B cell (primary cell): ENCODE measurements at regions not wholly inside any gene's neighbourhood (a gene's known extent, or its start where the extent isn't known, plus 50 kb on each side); places are given as distances from the start of the nearest gene placed in this dataset.

Experiments
- ATAC-seq: fragments of 200-7000 bp; cut with Tn5 transposase; one replicate; pipeline ENCODE4 v1.10.0; 2021; ENCODE audit warnings: low read depth, mild to moderate bottlenecking, moderate number of reproducible peaks, moderate library complexity
- CTCF ChIA-PET: fragments of 350-600 bp; sonication (Branson Sonifier 250); formaldehyde crosslinking; loops from one replicate; lab custom pipeline; 2021; ENCODE audit warnings: antibody characterized with exemption, inconsistent platforms; lab: Charles Lee
- POLR2A ChIA-PET: fragments of 350-600 bp; sonication (Branson Sonifier 250); formaldehyde crosslinking; loops from one replicate; lab custom pipeline; 2021; ENCODE audit warnings: antibody characterized with exemption; lab: Charles Lee
- DNase-seq: peaks from one replicate; pipeline ENCODE4 v3.0.0; 2013
- H2AFZ ChIP-seq: 2 replicates; pipeline ENCODE4 v1.6.1; 2012; ENCODE audit warnings: mild to moderate bottlenecking, low read depth, low read length; ENCODE audit not compliant: insufficient read depth, poor library complexity, severe bottlenecking
- H3K27ac ChIP-seq, 2 donors: 1 replicate in 1 of 2; 2 replicates in 1 of 2; pipeline ENCODE4 v1.5.1; 2012 to 2013; ENCODE audit warnings: low read length in 2 of 2, mild to moderate bottlenecking in 2 of 2, moderate library complexity in 1 of 2
- H3K27me3 ChIP-seq, 4 experiments: fragments of 200-600 bp in 1 of 4; sonication (generic) in 1 of 4; replicated peaks in 1 of 4; 1 replicate in 2 of 4; 2 replicates in 2 of 4; pipeline versions ENCODE4 v1.6.1 to v1.7.0; 2013 to 2016; ENCODE audit warnings: low read length in 3 of 4, mild to moderate bottlenecking in 2 of 4, mixed read lengths in 1 of 4, moderate library complexity in 1 of 4; ENCODE audit not compliant: insufficient read depth in 4 of 4, control insufficient read depth in 3 of 4; ENCODE audit errors: control extremely low read depth in 1 of 4
- H3K36me3 ChIP-seq, 2 experiments: replicated peaks in 1 of 2; 1 replicate in 1 of 2; 2 replicates in 1 of 2; pipeline versions ENCODE4 v1.6.1 to v1.7.1; 2013; ENCODE audit warnings: low read length in 1 of 2; ENCODE audit not compliant: insufficient read depth in 2 of 2, control insufficient read depth in 1 of 2; ENCODE audit errors: control extremely low read depth in 1 of 2, extremely low read depth in 1 of 2
- H3K4me1 ChIP-seq, 2 donors: fragments of 200-600 bp in 1 of 2; sonication (generic) in 1 of 2; 1 replicate in 1 of 2; 2 replicates in 1 of 2; pipeline versions ENCODE4 v1.5.1 to v1.6.1; 2013 to 2017; ENCODE audit warnings: low read length in 2 of 2; ENCODE audit not compliant: control insufficient read depth in 2 of 2, insufficient read depth in 2 of 2
- H3K4me2 ChIP-seq: replicated peaks from 2 replicates; pipeline ENCODE3; 2012; ENCODE audit warnings: mild to moderate bottlenecking, low read depth, low read length; ENCODE audit not compliant: poor library complexity, severe bottlenecking
- H3K4me3 ChIP-seq, 5 experiments: fragments of 200-600 bp in 1 of 5; sonication (generic) in 1 of 5; 1 replicate in 3 of 5; 2 replicates in 2 of 5; pipeline versions ENCODE4 v1.5.1 to v1.7.0; 2011 to 2016; ENCODE audit warnings: low read length in 4 of 5, mild to moderate bottlenecking in 4 of 5, low read depth in 2 of 5, control low read depth in 1 of 5, moderate library complexity in 1 of 5; ENCODE audit not compliant: insufficient read depth in 1 of 5; ENCODE audit errors: control extremely low read depth in 1 of 5, extremely low read depth in 1 of 5
- H3K79me2 ChIP-seq: fragments of 200-600 bp; sonication (generic); one replicate; pipeline ENCODE4 v1.6.0; 2016; ENCODE audit warnings: low read length; ENCODE audit not compliant: control insufficient read depth, insufficient read depth
- H3K9ac ChIP-seq: fragments of 200-600 bp; sonication (generic); 2 replicates; pipeline ENCODE4 v1.6.1; 2017; ENCODE audit warnings: mild to moderate bottlenecking, low read length, moderate library complexity
- H3K9me3 ChIP-seq, 3 donors: one replicate each; pipeline versions ENCODE4 v1.6.1 to v1.7.1; 2013; ENCODE audit warnings: low read length in 2 of 3; ENCODE audit not compliant: control insufficient read depth in 2 of 3, insufficient read depth in 1 of 3; ENCODE audit errors: control extremely low read depth in 1 of 3
- H4K20me1 ChIP-seq: 2 replicates; pipeline ENCODE4 v1.6.0; 2012; ENCODE audit warnings: mild to moderate bottlenecking, low read length; ENCODE audit not compliant: insufficient read depth, control insufficient read depth, poor library complexity, severe bottlenecking
- H3K27ac Mint-ChIP-seq: one replicate; pipeline ENCODE4 v1.8.0; 2021; ENCODE audit warnings: mixed read lengths
- H3K27me3 Mint-ChIP-seq: one replicate; pipeline ENCODE4 v1.8.0; 2021; ENCODE audit warnings: mixed read lengths
- H3K4me1 Mint-ChIP-seq: one replicate; pipeline ENCODE4 v1.8.0; 2021; ENCODE audit warnings: mixed read lengths
- H3K4me3 Mint-ChIP-seq: one replicate; pipeline ENCODE4 v1.8.0; 2021; ENCODE audit warnings: mixed read lengths
- H3K9me3 Mint-ChIP-seq: one replicate; pipeline ENCODE4 v1.8.0; 2022; ENCODE audit warnings: mixed read lengths; ENCODE audit not compliant: insufficient read depth
- EZH2 ChIP-seq: IDR thresholded peaks from 2 replicates; pipeline ENCODE4 v1.6.1; 2012; ENCODE audit warnings: borderline replicate concordance, low read depth, mild to moderate bottlenecking, moderate library complexity, low read length; ENCODE audit not compliant: insufficient read depth, poor library complexity, severe bottlenecking
- WGBS: methylation state at CpG from one replicate; pipeline ENCODE4 v1.1.5; 2013; ENCODE audit warnings: missing lambda C conversion rate; ENCODE audit not compliant: insufficient coverage; 5-methylcytosine and 5-hydroxymethylcytosine counted together
- intact Hi-C: fragments of 100-400 bp; cut with micrococcal nuclease; formaldehyde crosslinking; loops from one replicate; pipeline ENCODE4 v1.10.0; 2022
- TF ChIP-seq, protein P1 (sequence below): fragments of 200-600 bp; IDR thresholded peaks from one replicate; pipeline ENCODE4 v1.8.0; 2022; ENCODE audit warnings: antibody characterized with exemption, mild to moderate bottlenecking

DNA sequence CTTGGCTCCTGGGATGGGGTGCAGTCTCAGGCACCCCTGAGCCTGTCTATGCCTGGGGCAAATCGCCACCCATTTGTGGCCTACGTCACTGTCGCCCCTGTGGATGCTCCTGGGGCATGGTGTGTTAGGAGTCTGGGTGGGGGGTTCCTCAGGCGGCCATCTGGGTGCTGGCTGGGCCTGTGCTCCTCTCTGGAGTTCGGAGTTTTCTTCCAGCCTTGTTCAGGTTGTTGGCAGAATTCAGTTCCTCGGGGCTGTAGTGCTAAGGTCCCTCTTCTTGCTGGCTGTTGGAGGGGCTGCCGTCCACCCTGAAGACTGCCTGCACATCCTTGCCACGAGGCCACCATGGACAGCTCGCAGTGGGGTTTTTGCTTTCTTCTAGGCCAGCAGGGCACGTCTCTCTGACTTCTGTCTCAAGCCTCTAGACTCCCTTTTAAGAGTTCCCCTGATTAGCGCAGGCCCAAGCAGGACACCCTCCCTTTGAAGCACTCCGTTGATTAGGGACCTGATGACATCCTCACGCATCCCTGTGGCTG lies 86.7 kb upstream of the C1orf174 start:
- DNase-seq (no peak), ATAC-seq (no peak)
- Mint-ChIP-seq H3K4me1 (peaks cover 7% of the 10 kb centered on the region), H3K27ac (no peak overlapping the region), H3K27me3 (peaks cover 6% of the 10 kb centered on the region), H3K9me3 (peaks cover 4% of the 10 kb centered on the region), H3K4me3 (no peak overlapping the region)
- Histone ChIP-seq H3K27ac (no peak overlapping the region), H3K79me2 (no peaks in the 10 kb centered on the region), H3K4me3 (no peak overlapping the region), H4K20me1 (no peaks in the 10 kb centered on the region), H3K9ac (no peak overlapping the region), H3K4me2 (no peak overlapping the region), H3K36me3 (no peaks in the 10 kb centered on the region), H3K27me3 (peaks cover 0 to 6% (median 0%) of the 10 kb centered on the region in 4 experiments), H3K4me1 (no peaks in the 10 kb centered on the region), H2AFZ (no peak overlapping the region), H3K9me3 (peaks cover 0 to 6% (median 0%) of the 10 kb centered on the region in 3 donors)
- TF ChIP-seq EZH2, result no peak
- TF ChIP-seq, protein P1, sequence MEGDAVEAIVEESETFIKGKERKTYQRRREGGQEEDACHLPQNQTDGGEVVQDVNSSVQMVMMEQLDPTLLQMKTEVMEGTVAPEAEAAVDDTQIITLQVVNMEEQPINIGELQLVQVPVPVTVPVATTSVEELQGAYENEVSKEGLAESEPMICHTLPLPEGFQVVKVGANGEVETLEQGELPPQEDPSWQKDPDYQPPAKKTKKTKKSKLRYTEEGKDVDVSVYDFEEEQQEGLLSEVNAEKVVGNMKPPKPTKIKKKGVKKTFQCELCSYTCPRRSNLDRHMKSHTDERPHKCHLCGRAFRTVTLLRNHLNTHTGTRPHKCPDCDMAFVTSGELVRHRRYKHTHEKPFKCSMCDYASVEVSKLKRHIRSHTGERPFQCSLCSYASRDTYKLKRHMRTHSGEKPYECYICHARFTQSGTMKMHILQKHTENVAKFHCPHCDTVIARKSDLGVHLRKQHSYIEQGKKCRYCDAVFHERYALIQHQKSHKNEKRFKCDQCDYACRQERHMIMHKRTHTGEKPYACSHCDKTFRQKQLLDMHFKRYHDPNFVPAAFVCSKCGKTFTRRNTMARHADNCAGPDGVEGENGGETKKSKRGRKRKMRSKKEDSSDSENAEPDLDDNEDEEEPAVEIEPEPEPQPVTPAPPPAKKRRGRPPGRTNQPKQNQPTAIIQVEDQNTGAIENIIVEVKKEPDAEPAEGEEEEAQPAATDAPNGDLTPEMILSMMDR, result no peak
- 85% methylated on average over 13 of the region's 13 CpGs for WGBS
- POLR2A ChIA-PET, result no interaction called here
- CTCF ChIA-PET, result no interaction called here
- intact Hi-C loops, result no loop called here

DNA sequence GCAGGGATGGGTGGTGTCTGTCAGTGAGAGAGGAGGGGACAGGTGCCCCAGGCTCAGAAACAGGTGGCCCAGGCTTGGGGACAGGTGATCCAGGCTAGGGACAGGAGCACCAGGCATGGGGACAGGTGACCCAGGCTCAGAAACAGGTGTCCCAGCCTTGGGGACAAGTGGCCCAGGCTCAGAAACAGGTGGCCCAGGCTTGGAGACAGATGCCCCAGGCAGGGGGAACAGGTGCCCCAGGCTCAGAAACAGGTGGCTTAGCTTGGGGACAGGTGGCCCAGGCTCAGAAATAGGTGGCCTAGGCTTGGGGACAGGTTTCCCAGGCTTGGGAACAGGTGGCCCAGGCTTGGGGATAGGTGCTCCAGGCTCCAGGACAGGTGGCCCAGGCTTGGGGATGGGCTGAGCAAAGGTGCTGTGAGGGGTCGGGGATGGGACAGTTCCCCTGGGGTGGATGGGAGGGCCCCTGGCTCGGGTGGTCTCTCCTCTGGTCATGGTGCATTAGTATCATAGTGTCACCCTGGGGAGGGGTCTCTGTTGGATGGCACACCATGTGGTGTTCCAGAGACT lies 87.7 kb upstream of the C1orf174 start:
- no peak overlapping the region for H3K27ac Mint-ChIP-seq
- peaks cover 0 to 7% (median 0%) of the 10 kb centered on the region in 3 donors for H3K9me3 ChIP-seq

More for the DNA sequence above, 87.7 kb upstream of the C1orf174 start:
- Histone ChIP-seq H3K36me3 (no peaks in the 10 kb centered on the region), H3K9ac (no peak overlapping the region), H3K4me3 (no peak overlapping the region), H3K79me2 (no peaks in the 10 kb centered on the region), H3K27me3 (peaks cover 0 to 6% (median 0%) of the 10 kb centered on the region in 4 experiments), H4K20me1 (no peaks in the 10 kb centered on the region), H2AFZ (no peak overlapping the region), H3K4me2 (no peak overlapping the region), H3K27ac (no peak overlapping the region), H3K4me1 (no peaks in the 10 kb centered on the region)
- no peak for ATAC-seq
- 63% methylated on average over 2 of the region's 2 CpGs for WGBS
- Mint-ChIP-seq H3K4me3 (no peak overlapping the region), H3K27me3 (peaks cover 1% of the 10 kb centered on the region), H3K9me3 (peaks cover 7% of the 10 kb centered on the region), H3K4me1 (peaks cover 7% of the 10 kb centered on the region)
- no peak for TF ChIP-seq EZH2
- TF ChIP-seq, protein P1, result no peak
- DNase-seq, result no peak
- intact Hi-C loops, result no loop called here
- POLR2A ChIA-PET, result no interaction called here
- CTCF ChIA-PET, result no interaction called here
